OCI-LY1 (cell line): ENCODE measurements at regions not wholly inside any gene's neighbourhood (a gene's known extent, or its start where the extent isn't known, plus 50 kb on each side); places are given as distances from the start of the nearest gene placed in this dataset.

Experiments
- CTCF ChIP-seq: fragments of 200-600 bp; sonication (generic), shearing (Covaris generic); IDR thresholded peaks from 2 replicates; pipeline ENCODE4 v1.5.1; 2017; ENCODE audit warnings: mild to moderate bottlenecking, antibody characterized with exemption, low read length, moderate library complexity, mixed read lengths
- EZH2 ChIP-seq: fragments of 200-600 bp; sonication (generic), shearing (Covaris generic); IDR thresholded peaks from 2 replicates; pipeline ENCODE4 v1.8.0; 2017; ENCODE audit warnings: borderline replicate concordance, mixed run types, mild to moderate bottlenecking, antibody characterized with exemption, low read length, moderate library complexity, mixed read lengths

GRCh38 chr17:12247761-12248160, 227.1 kb downstream of the MAP2K4 start:
- no peak for TF ChIP-seq CTCF
- no peak for TF ChIP-seq EZH2
